ENCODE measurements at regions not wholly inside any gene's neighbourhood (a gene's known extent, or its start where the extent isn't known, plus 50 kb on each side); places are given as distances from the start of the nearest gene placed in this dataset.

DNA sequence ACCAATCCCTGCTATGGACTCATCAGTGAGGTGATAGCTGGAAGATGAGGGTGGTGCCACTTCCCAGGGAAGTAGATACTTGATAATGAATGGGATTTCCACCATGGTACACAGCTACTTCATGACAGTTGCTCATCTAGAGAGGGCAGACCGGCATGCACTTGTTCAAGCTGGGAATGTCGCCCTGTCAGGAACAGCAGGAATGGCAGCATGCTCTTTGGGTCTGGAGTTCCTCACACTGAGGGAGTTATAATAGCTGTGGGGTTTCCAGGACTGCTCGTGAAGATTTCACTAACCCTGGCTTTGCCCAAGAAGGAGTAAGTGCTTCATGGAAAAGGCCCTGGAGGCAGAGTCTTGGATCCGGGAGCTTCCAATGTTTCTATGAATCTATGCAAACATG, 129.2 kb downstream of the PSMG1 start:
- no peak for DNase-seq
- Histone ChIP-seq H3K4me2 (ENCODE audit: unreplicated experiment) (no peak overlapping the region), H3K27ac (no peak overlapping the region), H3K9me3 (ENCODE audit: low read depth) (no peaks in the 10 kb centered on the region), H3K79me2 (ENCODE audit: insufficient read depth) (no peaks in the 10 kb centered on the region), H3K36me3 (ENCODE audit: low read depth) (no peaks in the 10 kb centered on the region), H3F3A (ENCODE audit: insufficient read depth) (peaks cover 18% of the 10 kb centered on the region), H3K9me2 (ENCODE audit: insufficient read depth) (no peaks in the 10 kb centered on the region), H3K9ac (no peak overlapping the region), H4K20me1 (ENCODE audit: insufficient read depth) (no peaks in the 10 kb centered on the region), H3K4me1 (ENCODE audit: insufficient read depth) (peaks cover 16% of the 10 kb centered on the region), H3K27me3 (replicated peaks; ENCODE audit: insufficient read depth) (no peaks in the 10 kb centered on the region), H2AFZ (no peak overlapping the region), H3K4me3 (no peak overlapping the region)
- in situ Hi-C loops (cut with MboI), result no loop called here
- WGBS, 2 experiments (ENCODE audit: low coverage in 1 of 2, low lambda C conversion rate in 2 of 2, missing lambda C conversion rate in 2 of 2), result 64 to 72% methylated on average over 3 to 4 of the region's 4 CpGs
- TF ChIP-seq EZH2phosphoT487 (IDR thresholded peaks at IDR 0.05; ENCODE audit: insufficient read depth, low read depth) (no peak), EZH2 (IDR thresholded peaks at IDR 0.05; ENCODE audit: insufficient read depth, poor library complexity, severe bottlenecking) (no peak)

DNA sequence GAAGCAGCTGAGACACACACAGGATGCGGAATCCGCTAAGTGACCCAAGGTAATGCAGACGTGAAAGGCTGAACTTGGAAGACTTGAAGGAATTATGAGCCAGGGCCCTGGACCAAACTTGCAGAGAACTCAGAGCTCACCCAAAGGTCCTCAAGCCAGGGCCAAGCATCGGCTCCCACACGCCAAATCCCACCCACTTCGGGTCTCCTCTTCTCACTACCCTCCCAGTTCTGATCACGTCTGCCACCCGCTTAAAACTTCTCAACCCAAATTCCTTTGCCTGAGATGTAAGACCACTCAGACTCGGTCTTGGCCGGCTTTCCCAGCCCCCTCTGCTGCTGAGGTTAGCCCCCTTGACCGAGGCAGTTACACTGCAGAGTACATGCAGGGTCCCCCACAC, 130.1 kb downstream of the PSMG1 start:
- no peaks in the 10 kb centered on the region for H3K79me2 ChIP-seq (ENCODE audit: insufficient read depth)
- no peak overlapping the region for H2AFZ ChIP-seq
- no peak overlapping the region for H3K27ac ChIP-seq
- H3K4me1 ChIP-seq (ENCODE audit: insufficient read depth), result peaks cover 16% of the 10 kb centered on the region
- H3K9me3 ChIP-seq (ENCODE audit: low read depth), result no peaks in the 10 kb centered on the region
- H3K9ac ChIP-seq, result no peak overlapping the region
- H3K36me3 ChIP-seq (ENCODE audit: low read depth), result no peaks in the 10 kb centered on the region
- no peak for TF ChIP-seq EZH2 (IDR thresholded peaks at IDR 0.05; ENCODE audit: insufficient read depth, poor library complexity, severe bottlenecking)
- no peaks in the 10 kb centered on the region for H3K9me2 ChIP-seq (ENCODE audit: insufficient read depth)
- H3K4me3 ChIP-seq, result no peak overlapping the region
- H3F3A ChIP-seq (ENCODE audit: insufficient read depth), result peaks cover 18% of the 10 kb centered on the region
- in situ Hi-C loops (cut with MboI), result no loop called here
- no peaks in the 10 kb centered on the region for H4K20me1 ChIP-seq (ENCODE audit: insufficient read depth)
- H3K27me3 ChIP-seq (replicated peaks; ENCODE audit: insufficient read depth), result no peaks in the 10 kb centered on the region
- DNase-seq, result no peak
- 86% methylated on average over 11 of the region's 11 CpGs for WGBS, 2 experiments (ENCODE audit: low coverage in 1 of 2, low lambda C conversion rate in 2 of 2, missing lambda C conversion rate in 2 of 2)
- no peak overlapping the region for H3K4me2 ChIP-seq (ENCODE audit: unreplicated experiment)

DNA sequence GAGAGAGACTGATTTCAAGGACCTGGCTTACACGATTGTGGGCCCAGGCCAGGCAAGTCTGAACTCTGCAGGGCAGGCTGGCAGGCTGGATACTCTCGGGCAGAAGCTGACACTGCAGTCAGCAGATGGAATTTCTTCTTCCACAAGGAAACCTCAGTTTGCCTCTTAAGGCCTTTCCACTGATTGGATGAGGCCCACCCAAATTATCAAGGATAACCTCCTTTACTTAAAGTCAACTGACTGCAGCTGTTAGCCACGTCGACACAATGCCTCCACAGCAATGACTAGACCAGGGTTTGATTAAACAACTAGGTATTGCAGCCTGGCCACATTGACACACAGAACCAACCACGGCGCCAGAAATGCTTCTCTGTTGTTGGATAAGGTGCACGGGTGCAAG, 130.5 kb downstream of the PSMG1 start:
- in situ Hi-C loops (cut with MboI), result no loop called here

DNA sequence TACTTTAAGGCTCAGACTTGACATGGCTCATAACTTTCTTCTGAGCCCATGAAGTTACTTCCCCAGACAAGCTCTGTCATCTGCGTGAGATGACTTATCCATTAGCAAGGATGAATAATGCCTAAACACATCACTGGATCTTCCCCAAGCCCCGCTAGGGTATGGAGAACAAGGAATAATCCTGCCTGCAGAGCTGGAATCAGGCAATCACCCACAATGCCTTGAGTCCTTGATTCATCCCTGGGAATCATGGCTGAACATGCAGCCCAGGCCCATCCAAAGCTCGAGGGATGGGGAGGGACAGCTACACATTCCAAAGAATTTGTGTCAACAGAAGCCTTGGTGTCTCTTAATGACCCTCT, 131.7 kb downstream of the PSMG1 start:
- peaks cover 16% of the 10 kb centered on the region for H3K4me1 ChIP-seq (ENCODE audit: insufficient read depth)
- H3K36me3 ChIP-seq (ENCODE audit: low read depth), result no peaks in the 10 kb centered on the region
- H3K4me2 ChIP-seq (ENCODE audit: unreplicated experiment), result no peak overlapping the region
- H3K4me3 ChIP-seq, result no peak overlapping the region
- no peaks in the 10 kb centered on the region for H3K9me2 ChIP-seq (ENCODE audit: insufficient read depth)
- H3K27ac ChIP-seq, result peak overlapping the region; percentile 67
- no peaks in the 10 kb centered on the region for H4K20me1 ChIP-seq (ENCODE audit: insufficient read depth)
- no peaks in the 10 kb centered on the region for H3K9me3 ChIP-seq (ENCODE audit: low read depth)
- 0 to 2% methylated on average over 3 of the region's 3 CpGs for WGBS, 2 experiments (ENCODE audit: low coverage in 1 of 2, low lambda C conversion rate in 2 of 2, missing lambda C conversion rate in 2 of 2)
- peak; percentile 93 for DNase-seq
- TF ChIP-seq EZH2phosphoT487 (IDR thresholded peaks at IDR 0.05; ENCODE audit: insufficient read depth, low read depth) (no peak), EZH2 (IDR thresholded peaks at IDR 0.05; ENCODE audit: insufficient read depth, poor library complexity, severe bottlenecking) (no peak)
- no peaks in the 10 kb centered on the region for H3K27me3 ChIP-seq (replicated peaks; ENCODE audit: insufficient read depth)
- H3F3A ChIP-seq (ENCODE audit: insufficient read depth), result peaks cover 18% of the 10 kb centered on the region
- no peaks in the 10 kb centered on the region for H3K79me2 ChIP-seq (ENCODE audit: insufficient read depth)
- H2AFZ ChIP-seq, result no peak overlapping the region
- H3K9ac ChIP-seq, result no peak overlapping the region
- in situ Hi-C loops (cut with MboI), result no loop called here

More for the DNA sequence above, 130.5 kb downstream of the PSMG1 start:
- no peak overlapping the region for H3K4me3 ChIP-seq
- H3K4me2 ChIP-seq (ENCODE audit: unreplicated experiment), result no peak overlapping the region
- H3K79me2 ChIP-seq (ENCODE audit: insufficient read depth), result no peaks in the 10 kb centered on the region
- H3K27ac ChIP-seq, result no peak overlapping the region
- H3F3A ChIP-seq (ENCODE audit: insufficient read depth), result peaks cover 18% of the 10 kb centered on the region
- H3K27me3 ChIP-seq (replicated peaks; ENCODE audit: insufficient read depth), result no peaks in the 10 kb centered on the region
- TF ChIP-seq EZH2 (IDR thresholded peaks at IDR 0.05; ENCODE audit: insufficient read depth, poor library complexity, severe bottlenecking) (no peak), EZH2phosphoT487 (IDR thresholded peaks at IDR 0.05; ENCODE audit: insufficient read depth, low read depth) (no peak)
- peaks cover 16% of the 10 kb centered on the region for H3K4me1 ChIP-seq (ENCODE audit: insufficient read depth)
- WGBS, 2 experiments (ENCODE audit: low coverage in 1 of 2, low lambda C conversion rate in 2 of 2, missing lambda C conversion rate in 2 of 2), result 90 to 96% methylated on average over 7 of the region's 7 CpGs
- H2AFZ ChIP-seq, result no peak overlapping the region
- H3K9ac ChIP-seq, result no peak overlapping the region
- no peak for DNase-seq
- H3K9me2 ChIP-seq (ENCODE audit: insufficient read depth), result no peaks in the 10 kb centered on the region
- no peaks in the 10 kb centered on the region for H3K9me3 ChIP-seq (ENCODE audit: low read depth)
- H3K36me3 ChIP-seq (ENCODE audit: low read depth), result no peaks in the 10 kb centered on the region
- no peaks in the 10 kb centered on the region for H4K20me1 ChIP-seq (ENCODE audit: insufficient read depth)

All from GM23248 (cell line).